IMR-90 (cell line): ENCODE measurements at regions not wholly inside any gene's neighbourhood (a gene's known extent, or its start where the extent isn't known, plus 50 kb on each side); places are given as distances from the start of the nearest gene placed in this dataset.

Experiments
- ATAC-seq: fragments of 200-7000 bp; cut with Tn5 transposase; 2 replicates; pipeline ENCODE4 v1.9.1; 2020; ENCODE audit warnings: low read depth, mild to moderate bottlenecking, moderate library complexity
- BruUV-seq: library from RNA; stranded (reverse); fragments of 400-500 nt; replicated peaks from 2 replicates; lab custom pipeline; 2021; lab: Mats Ljungman, UMichigan
- CTCF ChIA-PET: fragments of 300-600 bp; formaldehyde crosslinking; extraction: SDS; loops from one replicate; lab custom pipeline; 2021; ENCODE audit warnings: antibody characterized with exemption; lab: Yijun Ruan, JAX
- POLR2A ChIA-PET: fragments of 300-600 bp; sonication (Branson Sonifier 250); formaldehyde crosslinking; loops from one replicate; lab custom pipeline; 2022; ENCODE audit warnings: antibody characterized with exemption; ENCODE audit not compliant: unreplicated experiment; lab: Charles Lee
- DNase-seq: peaks from one replicate; pipeline ENCODE4 v3.0.0; 2013
- H2AFZ ChIP-seq: replicated peaks from 2 replicates; pipeline ENCODE3; 2013; ENCODE audit warnings: low read length, mild to moderate bottlenecking; ENCODE audit not compliant: poor library complexity
- H2AK5ac ChIP-seq: 2 replicates; pipeline ENCODE4 v1.6.1; 2013; ENCODE audit warnings: low read depth, low read length, inconsistent platforms
- H2AK9ac ChIP-seq: replicated peaks from 2 replicates; pipeline ENCODE3; 2013; ENCODE audit warnings: mild to moderate bottlenecking, low read depth, low read length, moderate library complexity; ENCODE audit not compliant: poor library complexity
- H2BK120ac ChIP-seq: 2 replicates; pipeline ENCODE4 v1.6.1; 2013; ENCODE audit warnings: low read depth, low read length, inconsistent platforms
- H2BK15ac ChIP-seq: 3 replicates; pipeline ENCODE4 v1.6.1; 2013; ENCODE audit warnings: low read depth, low read length, inconsistent platforms
- H2BK20ac ChIP-seq: 2 replicates; pipeline ENCODE4 v1.6.1; 2013; ENCODE audit warnings: low read depth, mild to moderate bottlenecking, inconsistent platforms, low read length, moderate library complexity
- H2BK5ac ChIP-seq: 2 replicates; pipeline ENCODE4 v1.6.1; 2013; ENCODE audit warnings: mild to moderate bottlenecking, low read depth, low read length, inconsistent platforms; ENCODE audit not compliant: poor library complexity, severe bottlenecking
- H3K14ac ChIP-seq: replicated peaks from 2 replicates; pipeline ENCODE4 v1.6.1; 2013; ENCODE audit warnings: low read depth, low read length, inconsistent platforms
- H3K18ac ChIP-seq: 2 replicates; pipeline ENCODE4 v1.6.1; 2013; ENCODE audit warnings: low read depth, low read length, control low read depth
- H3K23ac ChIP-seq: 2 replicates; pipeline ENCODE4 v1.6.1; 2013; ENCODE audit warnings: low read depth, low read length, inconsistent platforms
- H3K27ac ChIP-seq: 2 replicates; pipeline ENCODE4 v1.5.1; 2013; ENCODE audit warnings: mild to moderate bottlenecking, control low read depth, low read length; ENCODE audit not compliant: insufficient read depth
- H3K27me3 ChIP-seq: 2 replicates; pipeline ENCODE4 v1.6.1; 2013; ENCODE audit warnings: low read length; ENCODE audit not compliant: control insufficient read depth, insufficient read depth
- H3K36me3 ChIP-seq: 2 replicates; pipeline ENCODE4 v1.6.1; 2013; ENCODE audit warnings: low read length, mixed read lengths; ENCODE audit not compliant: control insufficient read depth, insufficient read depth
- H3K4ac ChIP-seq: 2 replicates; pipeline ENCODE4 v1.6.1; 2013; ENCODE audit warnings: low read depth, low read length, inconsistent platforms
- H3K4me1 ChIP-seq: 2 replicates; pipeline ENCODE4 v1.6.1; 2013; ENCODE audit warnings: low read length, mixed read lengths; ENCODE audit not compliant: control insufficient read depth, insufficient read depth
- H3K4me2 ChIP-seq: 2 replicates; pipeline ENCODE4 v1.6.1; 2013; ENCODE audit warnings: low read depth, mild to moderate bottlenecking, control low read depth, low read length, moderate library complexity
- H3K4me3 ChIP-seq: 2 replicates; pipeline ENCODE4 v1.5.1; 2013; ENCODE audit warnings: low read depth, mild to moderate bottlenecking, control low read depth, low read length, moderate library complexity; ENCODE audit not compliant: insufficient read depth
- H3K56ac ChIP-seq: 2 replicates; pipeline ENCODE4 v1.6.1; 2013; ENCODE audit warnings: low read length, inconsistent platforms; ENCODE audit not compliant: insufficient read depth; ENCODE audit errors: extremely low read depth
- H3K79me1 ChIP-seq, 2 experiments: 2 replicates each; pipeline ENCODE4 v1.6.1; 2013; ENCODE audit warnings: low read length in 2 of 2, inconsistent platforms in 1 of 2, low read depth in 1 of 2
- H3K9ac ChIP-seq: 2 replicates; pipeline ENCODE4 v1.6.1; 2013; ENCODE audit warnings: low read depth, low read length, control low read depth
- H3K9me1 ChIP-seq: 2 replicates; pipeline ENCODE4 v1.6.1; 2013; ENCODE audit warnings: low read length, inconsistent platforms; ENCODE audit not compliant: insufficient read depth
- H3K9me3 ChIP-seq: 2 replicates; pipeline ENCODE4 v1.6.1; 2013; ENCODE audit warnings: low read length; ENCODE audit not compliant: control insufficient read depth, insufficient read depth
- H4K20me1 ChIP-seq: 2 replicates; pipeline ENCODE4 v1.6.1; 2013; ENCODE audit warnings: low read length, inconsistent platforms; ENCODE audit not compliant: insufficient read depth
- H4K5ac ChIP-seq: 2 replicates; pipeline ENCODE4 v1.6.1; 2013; ENCODE audit warnings: mild to moderate bottlenecking, low read depth, low read length, control low read depth
- H4K8ac ChIP-seq, 2 experiments: 2 replicates each; pipeline ENCODE4 v1.6.1; 2013; ENCODE audit warnings: low read depth in 2 of 2, low read length in 2 of 2, control low read depth in 1 of 2, inconsistent platforms in 1 of 2
- H4K91ac ChIP-seq: 2 replicates; pipeline ENCODE4 v1.6.1; 2013; ENCODE audit warnings: low read depth, low read length, inconsistent platforms; ENCODE audit not compliant: insufficient read depth
- BHLHE40 ChIP-seq: fragments of 150-350 bp; IDR thresholded peaks from 2 replicates; pipeline ENCODE4 v1.6.1; 2016; ENCODE audit warnings: mild to moderate bottlenecking, low read depth, low read length
- NFE2L2 ChIP-seq: fragments of 150-350 bp; IDR thresholded peaks from 2 replicates; pipeline ENCODE4 v1.6.1; 2016; ENCODE audit warnings: low read depth, mild to moderate bottlenecking, low read length
- POLR2A ChIP-seq: IDR thresholded peaks from 2 replicates; pipeline ENCODE4 v1.6.1; 2012; ENCODE audit warnings: mild to moderate bottlenecking, low read depth, low read length
- WGBS, 2 experiments: methylation state at CpG; one replicate each; pipeline versions ENCODE4 v1.1.5 to v1.1.7; 2013; ENCODE audit warnings: missing lambda C conversion rate in 2 of 2; ENCODE audit not compliant: insufficient read length in 1 of 2; ENCODE audit errors: extremely low coverage in 2 of 2; 5-methylcytosine and 5-hydroxymethylcytosine counted together
- dilution Hi-C: fragments of 300-500 bp; cut with HindIII; formaldehyde crosslinking; loops from one replicate; pipeline ENCODE4 v1.14.3; 2018; ENCODE audit warnings: low sequenced_read_pairs; ENCODE audit not compliant: unreplicated experiment
- in situ Hi-C: fragments of 300-500 bp; cut with MboI; formaldehyde crosslinking; loops from 3 replicates; pipeline ENCODE4 v1.14.3; 2019; ENCODE audit warnings: low sequenced_read_pairs, inconsistent platforms, mixed read lengths
- intact Hi-C: fragments of 100-400 bp; cut with micrococcal nuclease; formaldehyde crosslinking; loops from 2 replicates; pipeline ENCODE4 v1.10.0; 2022

DNA sequence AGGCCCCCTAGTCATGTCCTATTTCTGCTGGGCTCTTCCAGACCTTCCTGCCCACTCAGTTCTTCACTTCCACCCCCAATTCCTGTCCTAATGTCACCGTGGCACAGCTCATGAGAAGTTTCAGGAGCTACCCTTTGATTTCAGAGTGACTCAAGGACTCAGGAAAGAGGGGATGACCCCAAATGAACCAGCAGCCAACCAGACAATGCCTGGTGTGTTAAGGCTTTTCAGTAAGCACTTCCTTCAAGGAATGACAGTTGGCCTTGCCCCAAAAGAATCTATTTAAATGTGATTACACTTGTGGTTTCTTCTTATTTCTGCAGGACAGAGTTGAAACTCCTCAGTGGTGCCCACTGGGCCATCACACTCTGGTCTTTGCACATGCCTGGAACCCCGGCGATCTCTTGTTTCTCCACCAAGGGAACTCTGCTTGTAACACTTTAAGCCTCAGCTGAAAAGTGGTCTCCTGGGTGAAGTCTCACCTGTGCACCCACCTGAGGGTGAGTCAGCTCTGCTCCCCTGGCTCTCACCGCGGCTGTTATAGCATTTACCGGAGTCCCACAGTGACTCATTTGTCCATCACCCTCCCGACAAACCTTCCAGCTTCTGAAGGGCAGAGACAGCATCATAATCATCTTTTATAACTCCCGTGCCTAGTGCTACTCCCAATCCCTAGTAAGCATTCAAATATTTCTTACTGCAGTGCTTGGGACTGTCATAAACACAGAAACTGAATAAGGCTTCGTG is 123.0 kb upstream of the SVIL start:
- H3K27ac ChIP-seq: no peak overlapping the region
- no peaks in the 10 kb centered on the region for H4K20me1 ChIP-seq
- H2BK5ac ChIP-seq: no peak overlapping the region
- no peaks in the 10 kb centered on the region for H3K9me3 ChIP-seq
- no peak overlapping the region for H3K4me2 ChIP-seq
- no peak overlapping the region for H4K5ac ChIP-seq
- H3K9ac ChIP-seq: no peak overlapping the region
- ATAC-seq: peak; percentile 79
- TF ChIP-seq NFE2L2 (no peak), BHLHE40 (peak; percentile 58), POLR2A (no peak)
- no peak overlapping the region for H2BK20ac ChIP-seq
- peak overlapping the region; percentile 36; the same call in 1 of the 2 replicates for H2BK120ac ChIP-seq
- no TSS peak for BruUV-seq
- no peaks in the 10 kb centered on the region for H3K36me3 ChIP-seq
- 0 out of 3 replicates have a peak overlapping the region, but pooled peaks have one; percentile 13 for H2BK15ac ChIP-seq
- peaks cover 4% of the 10 kb centered on the region; the same call in 1 of the 2 replicates for H3K9me1 ChIP-seq
- H4K91ac ChIP-seq: no peak overlapping the region
- 60% methylated on average over 3 of the region's 9 CpGs; no CpG with 5 or more reads in 1 of the 2 experiments for WGBS, 2 experiments
- no peak overlapping the region; a peak in 1 of 4 replicates for H4K8ac ChIP-seq
- H3K27me3 ChIP-seq: no peaks in the 10 kb centered on the region; the same call in 1 of the 2 replicates
- ChIA-PET CTCF (no interaction called here), POLR2A (no interaction called here)
- no peak overlapping the region for H3K56ac ChIP-seq
- no peak overlapping the region for H3K18ac ChIP-seq
- no peak overlapping the region for H2AFZ ChIP-seq
- H3K4ac ChIP-seq: peak overlapping the region; percentile 24
- intact Hi-C loops: no loop called here
- dilution Hi-C loops: no loop called here
- no peak overlapping the region for H2AK5ac ChIP-seq
- peak; percentile 68 for DNase-seq
- peaks cover 8% of the 10 kb centered on the region for H3K4me1 ChIP-seq
- no peak overlapping the region for H3K14ac ChIP-seq
- in situ Hi-C loops: no loop called here
- no peak overlapping the region; the same call in 1 of the 2 replicates for H3K23ac ChIP-seq
- no peak overlapping the region for H3K4me3 ChIP-seq
- H2AK9ac ChIP-seq: no peak overlapping the region
- H3K79me1 ChIP-seq: no peaks in the 10 kb centered on the region
